Small intestine (tissue), 7 donors: ENCODE measurements at regions not wholly inside any gene's neighbourhood (a gene's known extent, or its start where the extent isn't known, plus 50 kb on each side); places are given as distances from the start of the nearest gene placed in this dataset.
"Not testable (repeated sequence)": the region's sequence is repeated elsewhere in the genome, so short reads cannot be mapped to it uniquely, and the experiment has no call there.

Experiments
- DNase-seq, 2 donors: peaks; one replicate each; pipeline versions ENCODE4 v3.0.0 to v3.0.0-alpha.2; 2013
- FAIRE-seq: peaks from 2 replicates; lab custom pipeline; 2012; peaks lifted over from hg19 to GRCh38; lab: Jason Lieb, UNC
- H3K27ac ChIP-seq, 3 donors: one replicate each; pipeline ENCODE4 v1.5.1; 2013; ENCODE audit warnings: low read length in 2 of 3, mild to moderate bottlenecking in 2 of 3, control low read depth in 1 of 3, inconsistent platforms in 1 of 3, low read depth in 1 of 3, moderate library complexity in 1 of 3
- H3K27me3 ChIP-seq, 3 donors: one replicate each; pipeline ENCODE4 v1.6.1; 2013; ENCODE audit warnings: low read length in 3 of 3, inconsistent platforms in 1 of 3; ENCODE audit not compliant: control insufficient read depth in 3 of 3, insufficient read depth in 3 of 3
- H3K36me3 ChIP-seq, 3 donors: one replicate each; pipeline ENCODE4 v1.6.1; 2013; ENCODE audit warnings: low read length in 3 of 3, inconsistent platforms in 1 of 3, low read depth in 1 of 3, mild to moderate bottlenecking in 1 of 3, moderate library complexity in 1 of 3; ENCODE audit not compliant: control insufficient read depth in 3 of 3, insufficient read depth in 2 of 3
- H3K4me1 ChIP-seq, 3 donors: one replicate each; pipeline ENCODE4 v1.6.1; 2013; ENCODE audit warnings: low read length in 2 of 3, inconsistent platforms in 1 of 3, low read depth in 1 of 3, mild to moderate bottlenecking in 1 of 3, moderate library complexity in 1 of 3; ENCODE audit not compliant: control insufficient read depth in 3 of 3, insufficient read depth in 2 of 3
- H3K4me3 ChIP-seq, 3 donors: one replicate each; pipeline ENCODE4 v1.5.1; 2013; ENCODE audit warnings: low read length in 3 of 3, control low read depth in 1 of 3, inconsistent platforms in 1 of 3, low read depth in 1 of 3, mild to moderate bottlenecking in 1 of 3, moderate library complexity in 1 of 3
- H3K9me3 ChIP-seq, 2 donors: one replicate each; pipeline ENCODE4 v1.6.1; 2013; ENCODE audit warnings: low read depth in 1 of 2, low read length in 1 of 2; ENCODE audit not compliant: control insufficient read depth in 2 of 2, insufficient read depth in 1 of 2
- WGBS, 3 donors: extraction: QIAGEN DNeasy Blood & Tissue Kit; methylation state at CpG; one replicate each; pipeline ENCODE4 v1.1.7; 2013; 5-methylcytosine and 5-hydroxymethylcytosine counted together
- donor health status: healthy with polysubstance abuse.
- donor health status: control.
- donor health status: control.
- donor health status: Bipolar disorder and iron deficiency.
- donor health status: healthy.

DNA sequence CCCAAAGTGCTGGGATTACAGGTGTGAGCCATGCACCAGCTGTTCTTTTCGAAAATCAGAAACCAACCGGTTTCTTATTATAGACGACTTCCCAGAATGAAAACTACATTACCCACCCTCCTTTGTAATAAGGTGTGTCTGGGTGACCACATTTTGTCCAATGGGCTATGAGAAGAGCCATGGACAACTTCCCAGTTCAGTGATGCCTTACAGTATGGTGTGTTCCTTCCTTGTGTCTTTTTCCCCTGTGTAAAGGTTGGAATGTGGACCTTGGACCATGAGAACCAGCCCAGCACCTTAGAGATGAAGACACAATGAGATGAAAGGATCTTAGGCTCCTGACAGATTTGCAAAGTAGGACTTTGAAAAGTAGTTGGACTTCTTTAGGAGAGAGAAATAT, 85.0 kb upstream of the ATF7IP2 start:
- Histone ChIP-seq H3K9me3 (peaks cover 0 to 10% of the 10 kb centered on the region in 2 donors), H3K4me1 (peaks cover 0 to 4% (median 0%) of the 10 kb centered on the region in 3 donors), H3K4me3 (no peak overlapping the region), H3K27ac (peak overlapping the region in 1 of 3 donors; percentile 10), H3K36me3 (no peaks in the 10 kb centered on the region), H3K27me3 (no peaks in the 10 kb centered on the region)
- no peak for FAIRE-seq
- 90 to 93% (median 90%) methylated on average over 3 of the region's 3 CpGs for WGBS, 3 donors
- peak; percentile 56 to 81 for DNase-seq

DNA sequence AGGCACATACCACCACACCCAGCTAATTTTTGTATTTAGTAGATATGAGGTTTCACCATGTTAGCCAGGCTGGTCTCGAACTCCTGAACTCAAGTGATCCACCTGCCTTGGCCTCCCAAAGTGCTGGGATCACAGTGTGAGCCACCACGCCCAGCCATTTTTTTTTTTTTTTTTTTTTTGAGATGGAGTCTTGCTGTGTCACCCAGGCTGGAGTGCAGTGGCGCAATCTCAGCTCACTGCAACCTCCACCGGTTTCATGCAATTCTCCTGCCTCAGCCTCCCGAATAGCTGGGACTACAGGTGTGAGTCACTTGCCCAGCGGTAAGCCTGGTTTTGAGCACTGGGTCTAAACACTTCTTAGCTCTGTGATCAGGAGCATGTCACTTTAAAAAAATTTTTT, 84.3 kb upstream of the ATF7IP2 start:
- not testable (repeated sequence) for H3K36me3 ChIP-seq, H3K27me3 ChIP-seq, FAIRE-seq, DNase-seq, H3K4me1 ChIP-seq, H3K4me3 ChIP-seq, H3K9me3 ChIP-seq
- 91 to 96% (median 91%) methylated on average over 4 to 6 of the region's 6 CpGs for WGBS, 3 donors
- H3K27ac ChIP-seq, result peak overlapping the region in 1 of 3 donors; percentile 46

DNA sequence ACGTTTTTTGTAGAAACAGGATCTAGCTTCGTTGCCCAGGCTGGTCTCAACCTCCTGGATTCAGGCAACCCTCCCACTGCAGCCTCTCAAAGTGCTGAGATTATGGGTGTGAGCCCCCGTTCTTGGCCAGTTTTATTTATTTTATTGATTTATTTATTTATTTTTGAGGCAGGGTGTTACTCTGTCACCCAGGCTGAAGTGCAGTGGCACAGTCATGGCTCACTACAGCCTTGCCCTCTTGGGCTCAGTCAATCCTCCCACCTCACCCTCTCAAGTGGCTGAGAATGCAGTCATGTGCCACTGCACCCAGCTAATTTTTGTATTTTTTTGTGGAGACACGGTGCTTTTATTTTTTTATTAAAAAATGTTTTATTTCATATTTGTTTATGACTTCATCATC, 79.9 kb upstream of the ATF7IP2 start:
- peaks cover 0 to under 1% of the 10 kb centered on the region in 2 donors for H3K9me3 ChIP-seq
- no peaks in the 10 kb centered on the region for H3K4me1 ChIP-seq
- no peak for DNase-seq
- no peaks in the 10 kb centered on the region for H3K27me3 ChIP-seq
- no peak for FAIRE-seq
- H3K36me3 ChIP-seq, result no peaks in the 10 kb centered on the region
- WGBS, 3 donors, result 72 to 81% (median 73%) methylated on average over 4 of the region's 4 CpGs
- no peak overlapping the region for H3K4me3 ChIP-seq
- H3K27ac ChIP-seq, result no peak overlapping the region

DNA sequence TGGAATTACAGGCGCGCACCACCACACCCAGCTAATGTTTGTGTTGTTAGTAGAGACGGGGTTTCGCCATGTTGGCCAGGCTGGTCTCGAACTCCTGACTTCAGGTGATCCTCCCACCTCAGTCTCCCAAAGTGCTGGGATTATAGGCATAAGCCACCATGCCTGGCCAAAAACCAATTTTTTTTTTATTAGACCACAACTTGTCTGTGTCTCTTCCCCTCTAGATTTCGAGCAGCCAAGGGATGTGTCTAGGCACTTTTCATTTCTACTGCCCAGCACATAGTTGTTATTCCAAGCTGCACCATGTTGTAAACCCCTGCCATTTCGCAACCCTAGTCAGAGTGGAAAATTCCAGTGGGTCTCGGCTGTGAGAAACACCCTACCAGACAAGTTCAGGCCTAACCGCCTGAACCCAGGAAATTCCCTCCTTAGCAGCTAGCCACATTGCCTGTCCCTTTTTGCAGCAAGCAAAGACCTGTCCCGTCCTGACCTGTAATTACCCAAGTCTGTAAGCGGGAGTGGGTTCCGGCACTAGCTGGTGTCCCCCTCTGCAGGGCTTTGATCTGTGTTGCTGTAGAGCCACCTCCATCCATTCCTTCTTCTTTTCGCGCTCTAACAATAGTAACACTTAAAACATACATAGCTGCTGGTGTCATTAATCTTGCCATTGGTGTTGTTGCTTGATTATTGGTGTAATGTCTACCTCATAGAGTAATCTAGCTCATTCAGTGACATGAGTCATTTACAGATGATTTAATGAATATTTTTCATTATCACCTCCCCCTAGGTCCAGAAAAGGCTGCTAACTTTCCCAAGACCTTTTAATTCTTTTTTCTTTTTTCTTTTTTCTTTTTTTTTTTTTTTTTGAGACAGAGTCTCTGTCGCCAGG, 77.3 kb upstream of the ATF7IP2 start:
- no peak for FAIRE-seq
- WGBS, 3 donors, result 81 to 91% (median 82%) methylated on average over 14 to 15 of the region's 15 CpGs
- no peaks in the 10 kb centered on the region for H3K36me3 ChIP-seq
- no peak overlapping the region for H3K27ac ChIP-seq
- DNase-seq, result no peak
- H3K4me1 ChIP-seq, result no peaks in the 10 kb centered on the region
- H3K27me3 ChIP-seq, result no peaks in the 10 kb centered on the region
- no peaks in the 10 kb centered on the region for H3K9me3 ChIP-seq
- H3K4me3 ChIP-seq, result no peak overlapping the region

DNA sequence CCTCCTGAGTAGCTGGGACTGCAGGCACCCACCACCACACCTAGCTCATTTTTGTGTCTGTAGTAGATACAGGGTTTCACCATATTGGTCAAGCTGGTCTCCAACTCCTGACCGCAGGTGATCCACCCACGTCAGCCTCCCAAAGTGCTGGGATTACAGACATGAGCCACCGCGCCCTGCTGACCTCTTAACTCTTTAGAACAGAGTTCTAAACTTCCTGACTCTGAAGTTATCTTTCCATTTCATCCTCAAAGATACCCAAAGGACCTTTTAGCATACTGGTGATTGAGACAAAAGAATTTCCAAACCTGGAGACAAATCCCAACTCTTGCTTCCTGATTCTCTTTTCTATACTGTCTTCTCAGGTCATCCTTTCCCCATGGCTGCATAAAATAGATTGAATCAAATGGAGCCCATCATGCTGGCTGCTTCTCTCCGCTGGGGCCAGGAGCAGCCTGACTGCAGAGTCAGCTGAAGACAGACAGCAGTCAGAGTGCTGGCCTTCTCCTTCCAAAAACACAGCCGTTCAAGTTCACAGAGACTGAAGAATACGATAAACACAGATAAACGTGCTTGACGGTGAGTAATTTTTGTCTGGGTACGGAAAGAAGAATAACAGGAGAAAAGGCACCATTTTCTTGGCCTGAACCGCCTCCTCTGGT, 76.5 kb upstream of the ATF7IP2 start:
- H3K27me3 ChIP-seq, result no peaks in the 10 kb centered on the region
- no peak for FAIRE-seq
- H3K27ac ChIP-seq, result no peak overlapping the region
- no peaks in the 10 kb centered on the region for H3K9me3 ChIP-seq
- DNase-seq, result no peak
- no peaks in the 10 kb centered on the region for H3K36me3 ChIP-seq
- H3K4me1 ChIP-seq, result no peaks in the 10 kb centered on the region
- no peak overlapping the region for H3K4me3 ChIP-seq
- 81 to 90% (median 88%) methylated on average over 11 of the region's 11 CpGs for WGBS, 3 donors

DNA sequence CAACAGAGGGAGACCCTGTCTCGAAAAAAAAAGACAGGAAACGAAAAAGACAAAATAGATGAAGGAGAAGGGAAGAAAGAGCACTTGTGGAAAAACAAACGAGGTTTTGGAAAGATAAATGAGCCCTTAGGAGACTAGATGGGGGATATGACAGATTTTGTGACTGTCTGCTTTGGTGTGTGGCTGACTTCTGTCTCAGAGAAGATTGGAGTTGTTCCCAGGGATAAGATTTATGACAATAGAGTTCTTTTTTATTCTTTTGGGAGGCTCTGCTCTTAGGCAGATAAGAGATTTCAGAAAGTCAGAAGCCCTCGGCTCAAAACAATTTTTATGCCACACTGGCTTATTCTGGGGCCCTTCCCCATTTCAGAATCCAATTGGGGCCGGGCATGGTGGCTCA, 73.9 kb upstream of the ATF7IP2 start:
- FAIRE-seq (no peak), DNase-seq (no peak)
- no peaks in the 10 kb centered on the region for H3K36me3 ChIP-seq
- no peaks in the 10 kb centered on the region for H3K27me3 ChIP-seq
- no peaks in the 10 kb centered on the region for H3K9me3 ChIP-seq
- H3K4me1 ChIP-seq, result no peaks in the 10 kb centered on the region
- WGBS, 3 donors, result 70 to 84% (median 82%) methylated on average over 5 of the region's 5 CpGs
- H3K4me3 ChIP-seq, result no peak overlapping the region
- no peak overlapping the region for H3K27ac ChIP-seq

DNA sequence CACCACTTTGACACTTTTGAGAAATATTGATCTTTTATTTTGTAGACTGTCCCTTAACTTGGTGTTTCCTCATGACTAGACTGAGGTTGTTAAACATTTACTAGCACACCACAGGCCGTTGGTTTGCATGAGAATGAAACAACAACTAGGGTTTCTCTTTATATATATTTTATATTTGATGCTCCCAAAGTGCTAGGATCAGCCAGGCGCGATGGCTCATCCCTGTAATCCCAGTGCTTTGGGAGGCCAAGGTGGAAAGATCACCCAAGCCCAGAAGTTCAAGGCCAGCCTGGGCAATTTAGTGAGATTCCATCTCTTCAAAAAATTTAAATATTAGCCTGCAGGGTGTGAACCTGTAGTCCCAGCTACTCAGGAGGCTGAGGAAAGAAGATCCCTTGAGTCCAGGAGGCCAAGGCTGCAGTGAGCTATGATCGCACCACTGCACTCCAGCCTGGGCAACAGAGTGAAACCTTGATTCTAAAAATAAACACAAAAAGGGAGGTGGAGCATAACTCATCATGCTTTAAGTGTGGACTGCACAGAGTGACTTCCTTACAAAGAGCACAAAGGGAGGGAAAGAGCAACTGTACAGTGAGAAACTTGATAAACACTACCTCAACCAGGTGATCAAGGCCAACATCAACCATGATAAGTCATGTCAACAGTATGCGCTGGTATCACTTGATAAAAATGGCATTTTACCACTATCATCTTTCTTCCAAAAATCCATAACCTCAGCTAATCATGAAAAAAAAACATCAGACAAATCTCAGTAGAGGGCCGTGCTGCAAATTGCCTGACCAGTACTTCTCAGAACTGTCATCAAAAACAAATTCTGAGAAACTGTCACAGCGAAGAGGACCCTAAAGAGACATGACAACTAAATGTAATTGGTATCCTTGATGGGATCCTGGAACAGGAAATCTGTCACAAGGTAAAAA, 72.8 kb upstream of the ATF7IP2 start:
- FAIRE-seq (no peak), DNase-seq (peak in 1 of 2 donors; percentile 37)
- H3K4me3 ChIP-seq, result no peak overlapping the region
- H3K36me3 ChIP-seq, result no peaks in the 10 kb centered on the region
- H3K9me3 ChIP-seq, result no peaks in the 10 kb centered on the region
- no peaks in the 10 kb centered on the region for H3K27me3 ChIP-seq
- H3K27ac ChIP-seq, result no peak overlapping the region
- H3K4me1 ChIP-seq, result no peaks in the 10 kb centered on the region
- WGBS, 3 donors, result 56 to 70% (median 64%) methylated on average over 7 of the region's 7 CpGs

DNA sequence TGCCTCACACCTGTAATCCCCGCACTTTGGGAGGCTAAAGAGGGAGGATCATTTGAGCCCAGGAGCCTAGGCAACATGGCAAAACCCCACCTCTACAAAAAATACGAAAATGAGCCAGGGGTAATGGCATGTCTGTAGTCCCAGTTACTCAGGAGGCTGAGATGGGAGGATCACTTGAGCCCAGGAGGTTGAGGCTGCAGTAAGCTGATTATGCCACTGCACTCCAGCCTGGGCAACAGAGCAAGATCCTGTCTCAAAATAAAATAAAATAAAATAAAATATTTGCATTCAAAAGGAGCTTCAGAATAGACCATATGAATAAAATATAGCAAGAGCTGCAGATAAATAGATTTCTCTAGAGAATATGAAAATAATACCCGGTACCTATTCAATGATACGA, 71.5 kb upstream of the ATF7IP2 start:
- Histone ChIP-seq H3K36me3 (no peaks in the 10 kb centered on the region), H3K9me3 (no peaks in the 10 kb centered on the region), H3K4me1 (no peaks in the 10 kb centered on the region), H3K27me3 (no peaks in the 10 kb centered on the region), H3K27ac (no peak overlapping the region), H3K4me3 (no peak overlapping the region)
- DNase-seq (no peak), FAIRE-seq (no peak)
- 84 to 92% (median 88%) methylated on average over 4 of the region's 4 CpGs for WGBS, 3 donors
